ENCODE measurements at regions not wholly inside any gene's neighbourhood (a gene's known extent, or its start where the extent isn't known, plus 50 kb on each side); places are given as distances from the start of the nearest gene placed in this dataset.

- Histone ChIP-seq H3K27ac (no peak overlapping the region), H3K9me3 (no peaks in the 10 kb centered on the region), H3K36me3 (no peaks in the 10 kb centered on the region), H3K4me3 (no peak overlapping the region), H3K4me1 (no peaks in the 10 kb centered on the region), H3K27me3 (no peaks in the 10 kb centered on the region)
- DNase-seq, result no peak
- TF ChIP-seq POLR2A (IDR thresholded peaks at IDR 0.05), result no peak
- no peak for TF ChIP-seq CTCF (IDR thresholded peaks at IDR 0.05)
Observed at GRCh38 chr16:72569677-72570076, 397.7 kb upstream of the PMFBP1 start.

GRCh38 chr16:72568502-72568901 is 396.5 kb upstream of the PMFBP1 start:
- H3K4me3 ChIP-seq, result no peak overlapping the region
- H3K9me3 ChIP-seq, result no peaks in the 10 kb centered on the region
- no peak for TF ChIP-seq CTCF (IDR thresholded peaks at IDR 0.05)
- DNase-seq, result no peak
- H3K27me3 ChIP-seq, result no peaks in the 10 kb centered on the region
- no peak overlapping the region for H3K27ac ChIP-seq
- H3K4me1 ChIP-seq, result no peaks in the 10 kb centered on the region
- H3K36me3 ChIP-seq, result no peaks in the 10 kb centered on the region

GRCh38 chr16:72566174-72566573 is 394.2 kb upstream of the PMFBP1 start:
- Histone ChIP-seq H3K9me3 (no peaks in the 10 kb centered on the region), H3K36me3 (no peaks in the 10 kb centered on the region), H3K27ac (no peak overlapping the region), H3K4me3 (no peak overlapping the region), H3K4me1 (peaks cover 0 to 3% (median 0%) of the 10 kb centered on the region in 4 donors), H3K27me3 (no peaks in the 10 kb centered on the region)
- DNase-seq, result no peak
- no peak for TF ChIP-seq CTCF (IDR thresholded peaks at IDR 0.05)
- TF ChIP-seq POLR2A (IDR thresholded peaks at IDR 0.05), result no peak

- Histone ChIP-seq H3K9me3 (no peaks in the 10 kb centered on the region), H3K27me3 (no peaks in the 10 kb centered on the region), H3K4me1 (peaks cover 0 to 4% (median 0%) of the 10 kb centered on the region in 4 donors), H3K4me3 (no peak overlapping the region), H3K27ac (no peak overlapping the region), H3K36me3 (no peaks in the 10 kb centered on the region)
- TF ChIP-seq POLR2A (IDR thresholded peaks at IDR 0.05) (no peak), CTCF (IDR thresholded peaks at IDR 0.05) (no peak)
- DNase-seq, result no peak
Observed at GRCh38 chr16:72565106-72565505, 393.2 kb upstream of the PMFBP1 start.

- Histone ChIP-seq H3K4me1 (peaks cover 0 to 4% (median 0%) of the 10 kb centered on the region in 4 donors), H3K4me3 (no peak overlapping the region), H3K27ac (no peak overlapping the region), H3K27me3 (no peaks in the 10 kb centered on the region), H3K36me3 (no peaks in the 10 kb centered on the region), H3K9me3 (no peaks in the 10 kb centered on the region)
- DNase-seq, result no peak
- TF ChIP-seq POLR2A (IDR thresholded peaks at IDR 0.05), result no peak
- TF ChIP-seq CTCF (IDR thresholded peaks at IDR 0.05), result no peak
Observed at GRCh38 chr16:72560617-72561016, 388.7 kb upstream of the PMFBP1 start.

GRCh38 chr16:72558501-72558900 is 386.5 kb upstream of the PMFBP1 start:
- Histone ChIP-seq H3K4me3 (no peak overlapping the region), H3K27ac (no peak overlapping the region), H3K36me3 (no peaks in the 10 kb centered on the region), H3K4me1 (peaks cover 0 to 4% (median 0%) of the 10 kb centered on the region in 4 donors), H3K27me3 (no peaks in the 10 kb centered on the region), H3K9me3 (no peaks in the 10 kb centered on the region)
- TF ChIP-seq CTCF (IDR thresholded peaks at IDR 0.05) (no peak), POLR2A (IDR thresholded peaks at IDR 0.05) (no peak)
- no peak for DNase-seq
